ENCODE measurements at regions not wholly inside any gene's neighbourhood (a gene's known extent, or its start where the extent isn't known, plus 50 kb on each side); places are given as distances from the start of the nearest gene placed in this dataset.

DNA sequence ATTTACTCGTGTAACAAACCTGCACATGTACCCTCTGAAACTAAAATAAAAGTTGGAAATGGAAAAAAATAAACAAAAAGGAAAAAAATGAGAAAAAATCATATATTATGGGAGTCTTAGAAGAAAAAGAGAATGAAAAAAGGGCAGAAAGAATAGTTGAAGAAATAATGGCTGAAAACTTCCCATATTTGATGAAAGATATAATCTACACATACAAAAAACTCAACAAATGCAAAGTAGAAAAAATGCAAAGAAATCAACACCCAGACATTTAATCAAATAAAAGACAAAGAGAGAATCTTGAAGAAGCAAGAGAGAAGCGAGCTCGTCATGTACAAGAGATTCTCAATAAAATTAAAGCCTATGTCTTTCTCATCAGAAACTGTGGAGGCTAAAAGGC, 73.8 kb downstream of the SLC25A46 start:
- Mint-ChIP-seq H3K36me3 (no peaks in the 10 kb centered on the region), H3K27me3 (ENCODE audit: low read depth) (no peaks in the 10 kb centered on the region), H3K4me3 (no peak overlapping the region), H3K9me3 (peaks cover 17% of the 10 kb centered on the region), H3K4me1 (no peaks in the 10 kb centered on the region), H3K27ac (no peak overlapping the region)
- DNase-seq (ENCODE audit: low spot score in 2 of 2, unreplicated experiment in 2 of 2) = no peak
- TF ChIP-seq, protein P1, sequence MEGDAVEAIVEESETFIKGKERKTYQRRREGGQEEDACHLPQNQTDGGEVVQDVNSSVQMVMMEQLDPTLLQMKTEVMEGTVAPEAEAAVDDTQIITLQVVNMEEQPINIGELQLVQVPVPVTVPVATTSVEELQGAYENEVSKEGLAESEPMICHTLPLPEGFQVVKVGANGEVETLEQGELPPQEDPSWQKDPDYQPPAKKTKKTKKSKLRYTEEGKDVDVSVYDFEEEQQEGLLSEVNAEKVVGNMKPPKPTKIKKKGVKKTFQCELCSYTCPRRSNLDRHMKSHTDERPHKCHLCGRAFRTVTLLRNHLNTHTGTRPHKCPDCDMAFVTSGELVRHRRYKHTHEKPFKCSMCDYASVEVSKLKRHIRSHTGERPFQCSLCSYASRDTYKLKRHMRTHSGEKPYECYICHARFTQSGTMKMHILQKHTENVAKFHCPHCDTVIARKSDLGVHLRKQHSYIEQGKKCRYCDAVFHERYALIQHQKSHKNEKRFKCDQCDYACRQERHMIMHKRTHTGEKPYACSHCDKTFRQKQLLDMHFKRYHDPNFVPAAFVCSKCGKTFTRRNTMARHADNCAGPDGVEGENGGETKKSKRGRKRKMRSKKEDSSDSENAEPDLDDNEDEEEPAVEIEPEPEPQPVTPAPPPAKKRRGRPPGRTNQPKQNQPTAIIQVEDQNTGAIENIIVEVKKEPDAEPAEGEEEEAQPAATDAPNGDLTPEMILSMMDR (IDR thresholded peaks at IDR 0.05; ENCODE audit: unreplicated experiment) = no peak

DNA sequence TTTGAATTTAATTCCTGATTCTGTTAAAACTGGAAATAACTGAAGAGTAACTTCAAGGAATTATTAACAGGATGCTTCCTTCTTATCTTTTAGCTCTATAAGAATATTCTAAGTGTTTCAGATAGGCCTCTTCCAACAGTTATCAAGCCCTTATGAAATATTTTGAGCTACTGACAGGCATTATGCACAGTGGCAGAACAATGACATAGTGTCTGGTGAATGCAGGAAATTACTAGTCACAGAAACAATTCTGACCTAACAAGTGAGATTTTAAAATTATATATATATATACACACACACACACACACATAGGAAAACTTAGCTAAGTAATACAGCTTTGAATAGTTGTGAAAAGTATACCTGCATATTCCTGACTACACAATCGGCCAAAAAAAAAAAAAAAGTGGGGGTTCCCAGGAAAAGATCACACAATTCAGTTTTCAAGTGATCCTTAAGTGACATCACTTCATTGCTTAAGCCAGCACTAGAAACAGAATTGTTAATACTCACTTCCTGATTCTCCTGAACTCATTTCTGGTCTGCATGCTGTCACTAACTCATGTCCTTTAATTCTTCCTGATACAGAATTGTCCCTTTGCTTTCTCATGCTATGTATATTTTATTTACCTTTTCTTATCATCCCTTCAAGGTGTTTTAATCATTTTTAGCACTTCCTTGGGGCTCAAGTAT, 77.3 kb downstream of the SLC25A46 start:
- no peak overlapping the region for H3K4me3 Mint-ChIP-seq
- H3K27ac Mint-ChIP-seq = no peak overlapping the region
- TF ChIP-seq, protein P1 (IDR thresholded peaks at IDR 0.05; ENCODE audit: unreplicated experiment) = no peak
- H3K36me3 Mint-ChIP-seq = no peaks in the 10 kb centered on the region
- no peak for DNase-seq (ENCODE audit: low spot score in 2 of 2, unreplicated experiment in 2 of 2)
- H3K27me3 Mint-ChIP-seq (ENCODE audit: low read depth) = no peaks in the 10 kb centered on the region
- H3K9me3 Mint-ChIP-seq = peaks cover 17% of the 10 kb centered on the region
- no peaks in the 10 kb centered on the region for H3K4me1 Mint-ChIP-seq

DNA sequence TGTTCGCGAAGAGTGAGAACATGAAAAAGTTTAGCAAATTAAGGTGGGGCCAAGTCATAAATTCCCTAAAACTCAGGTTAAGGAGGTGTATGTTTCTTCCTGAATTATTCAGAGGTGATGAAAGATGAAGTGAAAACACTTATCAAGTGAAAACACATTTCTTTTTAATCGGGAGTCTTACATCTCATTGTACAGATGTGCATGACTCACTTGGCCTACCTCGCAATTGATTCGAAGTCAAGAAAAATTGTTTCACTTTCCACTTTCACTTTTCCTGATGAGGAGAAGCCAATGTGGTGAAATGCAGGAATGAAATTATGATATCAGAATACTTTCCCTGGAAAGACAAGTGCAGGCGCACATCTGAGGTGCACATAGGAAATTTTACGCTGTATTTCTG, 78.7 kb downstream of the SLC25A46 start:
- Mint-ChIP-seq H3K36me3 (no peaks in the 10 kb centered on the region), H3K4me1 (no peaks in the 10 kb centered on the region), H3K9me3 (peaks cover 5% of the 10 kb centered on the region), H3K4me3 (no peak overlapping the region), H3K27me3 (ENCODE audit: low read depth) (no peaks in the 10 kb centered on the region), H3K27ac (no peak overlapping the region)
- DNase-seq (ENCODE audit: low spot score in 2 of 2, unreplicated experiment in 2 of 2) = no peak
- TF ChIP-seq, protein P1 (IDR thresholded peaks at IDR 0.05; ENCODE audit: unreplicated experiment) = no peak

DNA sequence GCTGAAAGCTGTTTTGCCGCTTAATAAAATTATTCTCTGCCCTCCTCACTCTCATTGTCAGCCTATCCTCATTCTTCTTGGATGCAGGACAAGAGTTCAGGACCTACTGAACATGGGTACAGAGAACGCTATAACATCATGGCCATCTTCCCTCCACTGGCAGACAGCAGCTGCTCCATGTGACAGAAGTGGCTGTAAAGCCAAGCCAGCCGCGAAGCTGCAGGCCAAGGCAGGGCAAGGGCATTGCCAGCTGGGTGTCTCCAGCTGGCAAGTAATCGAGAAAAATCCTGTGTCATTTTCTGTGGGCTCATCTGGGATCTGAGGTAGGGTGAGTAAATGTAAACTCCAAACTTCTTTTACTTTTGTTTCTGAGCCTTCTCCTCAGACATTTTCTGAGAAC, 84.8 kb downstream of the SLC25A46 start:
- TF ChIP-seq, protein P1 (IDR thresholded peaks at IDR 0.05; ENCODE audit: unreplicated experiment) = no peak
- Mint-ChIP-seq H3K27me3 (ENCODE audit: low read depth) (no peaks in the 10 kb centered on the region), H3K4me1 (no peaks in the 10 kb centered on the region), H3K9me3 (peaks cover 37% of the 10 kb centered on the region), H3K4me3 (no peak overlapping the region), H3K27ac (no peak overlapping the region), H3K36me3 (peaks cover 3% of the 10 kb centered on the region)
- no peak for DNase-seq (ENCODE audit: low spot score in 2 of 2, unreplicated experiment in 2 of 2)

DNA sequence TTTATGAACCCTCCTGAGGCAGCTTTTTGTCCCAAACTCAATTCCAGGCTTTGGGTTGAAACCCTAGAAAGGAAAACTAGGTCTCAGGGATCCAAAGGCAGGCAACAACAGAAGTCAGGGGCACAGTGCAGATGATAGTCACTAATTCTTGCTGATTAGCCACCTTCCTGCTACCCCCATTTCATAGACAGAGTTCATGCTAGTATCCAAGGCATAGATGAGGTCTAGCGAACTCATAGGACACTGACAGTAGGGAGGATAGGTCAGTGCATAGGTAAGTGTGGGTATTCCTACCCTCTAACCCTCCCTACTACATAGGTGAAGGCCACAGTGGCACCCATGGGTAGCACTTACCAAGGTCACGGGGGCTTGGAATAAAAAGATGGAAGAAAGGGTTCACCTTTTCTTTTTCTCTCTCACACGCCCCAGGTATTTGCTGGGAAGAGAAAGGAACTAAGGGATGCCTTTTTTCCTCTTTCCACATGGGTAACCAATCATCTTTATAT, 86.2 kb downstream of the SLC25A46 start:
- Mint-ChIP-seq H3K27me3 (ENCODE audit: low read depth) (no peaks in the 10 kb centered on the region), H3K9me3 (peaks cover 44% of the 10 kb centered on the region), H3K36me3 (peaks cover 3% of the 10 kb centered on the region), H3K4me3 (no peak overlapping the region), H3K27ac (no peak overlapping the region), H3K4me1 (no peaks in the 10 kb centered on the region)
- TF ChIP-seq, protein P1 (IDR thresholded peaks at IDR 0.05; ENCODE audit: unreplicated experiment) = no peak
- DNase-seq (ENCODE audit: low spot score in 2 of 2, unreplicated experiment in 2 of 2) = no peak

All from mesothelial cell of epicardium (in vitro differentiated cells).